ENCODE measurements at regions not wholly inside any gene's neighbourhood (a gene's known extent, or its start where the extent isn't known, plus 50 kb on each side); places are given as distances from the start of the nearest gene placed in this dataset.

GRCh38 chr3:44098656-44099415 lies 142.8 kb upstream of the TOPAZ1 start:
- Histone ChIP-seq H3K4me1 (no peaks in the 10 kb centered on the region), H3K36me3 (no peaks in the 10 kb centered on the region), H3K4me3 (no peak overlapping the region), H3K27ac (no peak overlapping the region), H3K27me3 (peaks cover 0 to 76% (median 50%) of the 10 kb centered on the region in 7 donors), H3K9me3 (no peaks in the 10 kb centered on the region)
- no peak for ATAC-seq
- WGBS, 2 donors: 67 to 73% methylated on average over 12 of the region's 12 CpGs
- TF ChIP-seq, protein P1, sequence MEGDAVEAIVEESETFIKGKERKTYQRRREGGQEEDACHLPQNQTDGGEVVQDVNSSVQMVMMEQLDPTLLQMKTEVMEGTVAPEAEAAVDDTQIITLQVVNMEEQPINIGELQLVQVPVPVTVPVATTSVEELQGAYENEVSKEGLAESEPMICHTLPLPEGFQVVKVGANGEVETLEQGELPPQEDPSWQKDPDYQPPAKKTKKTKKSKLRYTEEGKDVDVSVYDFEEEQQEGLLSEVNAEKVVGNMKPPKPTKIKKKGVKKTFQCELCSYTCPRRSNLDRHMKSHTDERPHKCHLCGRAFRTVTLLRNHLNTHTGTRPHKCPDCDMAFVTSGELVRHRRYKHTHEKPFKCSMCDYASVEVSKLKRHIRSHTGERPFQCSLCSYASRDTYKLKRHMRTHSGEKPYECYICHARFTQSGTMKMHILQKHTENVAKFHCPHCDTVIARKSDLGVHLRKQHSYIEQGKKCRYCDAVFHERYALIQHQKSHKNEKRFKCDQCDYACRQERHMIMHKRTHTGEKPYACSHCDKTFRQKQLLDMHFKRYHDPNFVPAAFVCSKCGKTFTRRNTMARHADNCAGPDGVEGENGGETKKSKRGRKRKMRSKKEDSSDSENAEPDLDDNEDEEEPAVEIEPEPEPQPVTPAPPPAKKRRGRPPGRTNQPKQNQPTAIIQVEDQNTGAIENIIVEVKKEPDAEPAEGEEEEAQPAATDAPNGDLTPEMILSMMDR (IDR thresholded peaks at IDR 0.05): no peak
- intact Hi-C loops (cut with DNase I): no loop called here
- DNase-seq: no peak

DNA sequence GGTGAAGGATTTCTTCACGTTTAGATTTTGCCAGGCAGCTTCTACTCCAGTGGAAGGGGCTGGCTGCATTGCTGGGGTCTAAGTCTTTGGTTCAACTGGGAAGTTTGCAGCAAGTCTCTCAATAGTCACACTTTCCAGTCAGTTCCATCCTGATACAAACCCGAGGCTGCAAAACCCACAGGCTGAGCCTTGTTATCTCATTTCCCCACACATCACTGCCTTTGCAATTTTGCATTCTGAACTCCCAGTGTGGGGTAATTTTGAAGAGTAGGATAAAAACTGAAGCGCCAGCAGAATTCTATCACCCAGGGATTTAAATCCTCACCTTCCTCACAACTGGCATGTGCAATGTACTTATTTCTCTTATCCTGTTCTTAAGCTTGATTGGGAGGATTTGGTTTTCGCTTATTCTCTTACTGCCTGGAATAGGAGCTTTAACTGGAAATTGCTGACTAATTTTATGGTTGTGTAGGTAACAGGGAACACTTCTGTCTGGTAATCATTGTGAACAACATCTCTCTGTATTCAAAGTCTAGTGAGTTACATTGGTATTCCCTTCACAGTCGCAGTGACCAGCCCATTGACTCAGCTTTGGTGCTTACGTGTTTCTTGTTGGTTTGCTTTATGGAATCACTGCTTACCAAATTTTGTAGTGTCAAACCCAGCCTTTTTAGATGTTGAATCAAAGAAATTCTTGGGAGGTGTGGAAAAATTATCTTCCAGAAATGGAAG lies 142.0 kb upstream of the TOPAZ1 start:
- Histone ChIP-seq H3K36me3 (no peaks in the 10 kb centered on the region), H3K4me3 (no peak overlapping the region), H3K9me3 (no peaks in the 10 kb centered on the region), H3K4me1 (no peaks in the 10 kb centered on the region), H3K27ac (no peak overlapping the region), H3K27me3 (peaks cover 0 to 79% (median 59%) of the 10 kb centered on the region in 7 donors)
- DNase-seq (no peak), ATAC-seq (no peak)
- 57 to 60% methylated on average over 6 of the region's 6 CpGs for WGBS, 2 donors
- intact Hi-C loops (cut with DNase I): no loop called here
- TF ChIP-seq, protein P1 (IDR thresholded peaks at IDR 0.05): no peak

- DNase-seq (no peak), ATAC-seq (no peak)
- intact Hi-C loops (cut with DNase I): no loop called here
- WGBS, 2 donors: 56 to 67% methylated on average over 2 of the region's 2 CpGs
- no peaks in the 10 kb centered on the region for H3K36me3 ChIP-seq
- TF ChIP-seq, protein P1 (IDR thresholded peaks at IDR 0.05): no peak
- no peaks in the 10 kb centered on the region for H3K4me1 ChIP-seq
- peaks cover 0 to 78% (median 63%) of the 10 kb centered on the region in 7 donors for H3K27me3 ChIP-seq
- H3K27ac ChIP-seq: no peak overlapping the region
- no peak overlapping the region for H3K4me3 ChIP-seq
- H3K9me3 ChIP-seq: no peaks in the 10 kb centered on the region
Observed at GRCh38 chr3:44100298-44100695, 141.4 kb upstream of the TOPAZ1 start.

DNA sequence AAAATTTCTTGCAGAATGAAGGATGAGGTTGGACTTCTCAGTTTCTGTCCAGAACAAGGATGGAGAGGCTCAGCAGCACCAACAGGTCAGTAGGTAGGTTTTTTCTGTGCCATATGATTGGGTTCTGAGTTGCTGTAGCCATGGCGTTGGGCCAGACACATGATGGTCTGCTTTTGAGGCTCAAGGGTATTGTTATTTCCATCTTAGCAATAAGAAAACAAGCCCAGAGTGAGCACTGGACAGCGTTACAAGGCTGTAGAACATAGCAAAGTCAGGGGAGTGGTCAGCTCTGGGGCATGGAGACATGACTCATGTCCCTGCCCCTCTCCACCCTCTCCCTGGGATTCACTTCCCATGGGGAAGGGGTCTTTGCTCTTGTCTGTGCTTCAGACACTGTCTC lies 137.6 kb upstream of the TOPAZ1 start:
- H3K27me3 ChIP-seq: peaks cover 0 to 77% (median 60%) of the 10 kb centered on the region in 7 donors
- 63 to 75% methylated on average over 2 of the region's 2 CpGs for WGBS, 2 donors
- TF ChIP-seq, protein P1 (IDR thresholded peaks at IDR 0.05): no peak
- H3K36me3 ChIP-seq: no peaks in the 10 kb centered on the region
- H3K9me3 ChIP-seq: no peaks in the 10 kb centered on the region
- no peak overlapping the region for H3K27ac ChIP-seq
- DNase-seq (no peak), ATAC-seq (no peak)
- H3K4me3 ChIP-seq: no peak overlapping the region
- intact Hi-C loops (cut with DNase I): no loop called here
- H3K4me1 ChIP-seq: no peaks in the 10 kb centered on the region
